ENCODE measurements at regions not wholly inside any gene's neighbourhood (a gene's known extent, or its start where the extent isn't known, plus 50 kb on each side); places are given as distances from the start of the nearest gene placed in this dataset.

GRCh38 chr14:49993565-49993964, 100.7 kb downstream of the ARF6 start:
- Mint-ChIP-seq H3K36me3 (no peaks in the 10 kb centered on the region), H3K4me3 (no peak overlapping the region), H3K27ac (no peak overlapping the region), H3K9me3 (no peaks in the 10 kb centered on the region), H3K27me3 (ENCODE audit: low read depth) (no peaks in the 10 kb centered on the region), H3K4me1 (0 out of 2 replicates have a peak, but pooled peaks cover 6% of the 10 kb centered on the region)
- ChIA-PET CTCF (no interaction called here), POLR2A (no interaction called here)
- DNase-seq (ENCODE audit: low spot score) (no peak), ATAC-seq (no peak)
- no peak for TF ChIP-seq PRRX2 (CRISPR knock-in tag; IDR thresholded peaks at IDR 0.05)
- TF ChIP-seq GTF2I (CRISPR knock-in tag; conservative IDR thresholded peaks at IDR 0.05), result no peak
- TF ChIP-seq GABPB1 (CRISPR knock-in tag; IDR thresholded peaks at IDR 0.05), result no peak
- TF ChIP-seq, protein P1, sequence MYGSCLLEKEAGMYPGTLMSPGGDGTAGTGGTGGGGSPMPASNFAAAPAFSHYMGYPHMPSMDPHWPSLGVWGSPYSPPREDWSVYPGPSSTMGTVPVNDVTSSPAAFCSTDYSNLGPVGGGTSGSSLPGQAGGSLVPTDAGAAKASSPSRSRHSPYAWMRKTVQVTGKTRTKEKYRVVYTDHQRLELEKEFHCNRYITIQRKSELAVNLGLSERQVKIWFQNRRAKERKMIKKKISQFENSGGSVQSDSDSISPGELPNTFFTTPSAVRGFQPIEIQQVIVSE (CRISPR knock-in tag; IDR thresholded peaks at IDR 0.05; ENCODE audit: borderline replicate concordance), result no peak
- TF ChIP-seq RORB (CRISPR knock-in tag; IDR thresholded peaks at IDR 0.05), result no peak
- TF ChIP-seq E2F4 (CRISPR knock-in tag; IDR thresholded peaks at IDR 0.05; ENCODE audit: borderline replicate concordance, low read depth), result no peak
- TF ChIP-seq CBFB (CRISPR knock-in tag; IDR thresholded peaks at IDR 0.05; ENCODE audit: low read depth), result no peak
- no peak for TF ChIP-seq ZSCAN18 (CRISPR knock-in tag; IDR thresholded peaks at IDR 0.05)
- no peak for TF ChIP-seq CREM (CRISPR knock-in tag; IDR thresholded peaks at IDR 0.05)
- no peak for TF ChIP-seq ZNF232 (CRISPR knock-in tag; IDR thresholded peaks at IDR 0.05)
- no peak for TF ChIP-seq ATF1 (CRISPR knock-in tag; IDR thresholded peaks at IDR 0.05)
- no peak for TF ChIP-seq ESRRA (CRISPR knock-in tag; IDR thresholded peaks at IDR 0.05; ENCODE audit: borderline replicate concordance)
- TF ChIP-seq EMX1 (CRISPR knock-in tag; IDR thresholded peaks at IDR 0.05), result no peak
- no peak for TF ChIP-seq NFYB (CRISPR knock-in tag; conservative IDR thresholded peaks at IDR 0.05; ENCODE audit: low read depth)
- no peak for TF ChIP-seq SOX15 (CRISPR knock-in tag; IDR thresholded peaks at IDR 0.05)
- TF ChIP-seq ZNF532 (CRISPR knock-in tag; IDR thresholded peaks at IDR 0.05; ENCODE audit: borderline replicate concordance), result no peak
- TF ChIP-seq AR (CRISPR knock-in tag; IDR thresholded peaks at IDR 0.05), result no peak
- no peak for TF ChIP-seq ZNF317 (CRISPR knock-in tag; IDR thresholded peaks at IDR 0.05; ENCODE audit: borderline replicate concordance, low read depth)
- TF ChIP-seq KAT7 (CRISPR knock-in tag; IDR thresholded peaks at IDR 0.05; ENCODE audit: borderline replicate concordance), result no peak
- TF ChIP-seq SP1 (CRISPR knock-in tag; conservative IDR thresholded peaks at IDR 0.05), result no peak
